Heart left ventricle (tissue), 13 donors: ENCODE measurements at regions not wholly inside any gene's neighbourhood (a gene's known extent, or its start where the extent isn't known, plus 50 kb on each side); places are given as distances from the start of the nearest gene placed in this dataset.

Experiments used
- CTCF ChIP-seq, 12 donors: fragments of 200-600 bp; sonication (generic) in 4 of 12; IDR thresholded peaks; one replicate each; pipeline versions ENCODE4 v1.5.0 to v1.8.0; 2018 to 2022; ENCODE audit warnings: antibody characterized with exemption in 12 of 12, mild to moderate bottlenecking in 5 of 12
- POLR2A ChIP-seq, 2 donors: fragments of 450-650 bp; IDR thresholded peaks; one replicate each; pipeline ENCODE4 v1.6.1; 2017; ENCODE audit warnings: antibody characterized with exemption in 2 of 2, mild to moderate bottlenecking in 2 of 2, moderate library complexity in 2 of 2
- donor health status: ischemic (EF 13 %, LVEDD 7.1; RV severe dilation, severe dysfunction).
- donor health status: DM: no; HTN: yes; CAD: no.
- donor health status: DM: no; HTN: no; CAD: no.
- donor health status: ischemic (EF 25% LVEDD 6.9; RV normal size, moderate dysfunction).
- donor health status: ischemic (EF 25% LVEDD 5.7; RV mildly dilated, moderate dysfunction).
- donor health status: ischemic (EF 35%, LVEDD 5.7; RV mildly dilated, moderate dysfunction).
- donor health status: nonischemic (EF 11% LVEDD 7.7; RV severe dilation, severe dysfunction).
- donor health status: DM: yes; HTN: yes; CAD: no.
- donor health status: PGD.
- donor health status: ischemic (EF 29% LVEDD 5.4; RV normal size, mild dysfunction).
- donor health status: nonischemic (EF 23%, LVEDD 6.1; RV moderate dilation, normal function).

- no peak for TF ChIP-seq CTCF (IDR thresholded peaks at IDR 0.05)
- no peak for TF ChIP-seq POLR2A (IDR thresholded peaks at IDR 0.05)
Measured at GRCh38 chr3:159853506-159853864, 135.2 kb upstream of the IL12A start.
